H9 (cell line): ENCODE measurements at regions not wholly inside any gene's neighbourhood (a gene's known extent, or its start where the extent isn't known, plus 50 kb on each side); places are given as distances from the start of the nearest gene placed in this dataset.

Experiments
- DNase-seq: peaks from one replicate; pipeline ENCODE4 v3.0.0-alpha.2; 2017
- H2AFZ ChIP-seq: one replicate; pipeline ENCODE4 v1.6.1; 2013; ENCODE audit warnings: mild to moderate bottlenecking, low read length, control low read depth, moderate library complexity
- H2AK5ac ChIP-seq: 2 replicates; pipeline ENCODE4 v1.6.1; 2013; ENCODE audit warnings: low read length, control low read depth, mixed read lengths; ENCODE audit not compliant: insufficient read length
- H2BK120ac ChIP-seq: one replicate; pipeline ENCODE4 v1.6.1; 2013; ENCODE audit warnings: low read depth, mild to moderate bottlenecking, low read length, control low read depth, inconsistent platforms; ENCODE audit not compliant: poor library complexity, severe bottlenecking
- H2BK12ac ChIP-seq: 2 replicates; pipeline ENCODE4 v1.6.1; 2013; ENCODE audit warnings: low read length, control low read depth, mixed read lengths, low read depth; ENCODE audit not compliant: insufficient read length
- H2BK15ac ChIP-seq: 2 replicates; pipeline ENCODE4 v1.6.1; 2013; ENCODE audit warnings: low read depth, low read length, control low read depth
- H2BK20ac ChIP-seq: one replicate; pipeline ENCODE4 v1.6.1; 2013; ENCODE audit warnings: low read depth, mild to moderate bottlenecking, low read length, control low read depth, inconsistent platforms; ENCODE audit not compliant: poor library complexity, severe bottlenecking
- H2BK5ac ChIP-seq: 2 replicates; pipeline ENCODE4 v1.6.1; 2013; ENCODE audit warnings: low read length, control low read depth, mixed read lengths; ENCODE audit not compliant: insufficient read length
- H3K14ac ChIP-seq: 2 replicates; pipeline ENCODE4 v1.6.1; 2013; ENCODE audit warnings: low read length, control low read depth; ENCODE audit not compliant: insufficient read depth
- H3K18ac ChIP-seq: 2 replicates; pipeline ENCODE4 v1.6.1; 2013; ENCODE audit warnings: low read depth, mild to moderate bottlenecking, mixed read lengths, low read length, control low read depth; ENCODE audit not compliant: insufficient read length
- H3K23ac ChIP-seq: 2 replicates; pipeline ENCODE4 v1.6.1; 2013; ENCODE audit warnings: low read length, control low read depth, mixed read lengths, low read depth; ENCODE audit not compliant: insufficient read length
- H3K23me2 ChIP-seq: 2 replicates; pipeline ENCODE4 v1.6.1; 2013; ENCODE audit warnings: low read depth, mild to moderate bottlenecking, mixed read lengths, low read length, control low read depth; ENCODE audit not compliant: insufficient read length, poor library complexity, severe bottlenecking
- H3K27ac ChIP-seq: 2 replicates; pipeline ENCODE4 v1.5.1; 2013; ENCODE audit warnings: low read length, control low read depth, mixed read lengths, low read depth; ENCODE audit not compliant: insufficient read length
- H3K27me3 ChIP-seq: 2 replicates; pipeline ENCODE4 v1.6.1; 2013; ENCODE audit warnings: low read length, control low read depth, inconsistent platforms; ENCODE audit not compliant: insufficient read depth
- H3K4ac ChIP-seq: 2 replicates; pipeline ENCODE4 v1.6.1; 2013; ENCODE audit warnings: low read depth, mild to moderate bottlenecking, control low read depth, inconsistent platforms, low read length, moderate library complexity
- H3K4me1 ChIP-seq: 2 replicates; pipeline ENCODE4 v1.6.1; 2013; ENCODE audit warnings: low read length, control low read depth, inconsistent platforms; ENCODE audit not compliant: insufficient read depth
- H3K4me2 ChIP-seq: 2 replicates; pipeline ENCODE4 v1.6.1; 2013; ENCODE audit warnings: low read length, control low read depth, mixed read lengths; ENCODE audit not compliant: insufficient read length, insufficient read depth
- H3K56ac ChIP-seq: 2 replicates; pipeline ENCODE4 v1.6.1; 2013; ENCODE audit warnings: low read depth, mild to moderate bottlenecking, mixed read lengths, low read length, control low read depth; ENCODE audit not compliant: insufficient read length
- H3K79me1 ChIP-seq: 2 replicates; pipeline ENCODE4 v1.6.1; 2013; ENCODE audit warnings: low read depth, mild to moderate bottlenecking, moderate library complexity, low read length, control low read depth, inconsistent platforms; ENCODE audit not compliant: insufficient read depth, poor library complexity, severe bottlenecking
- H3K79me2 ChIP-seq: 2 replicates; pipeline ENCODE4 v1.6.1; 2013; ENCODE audit warnings: low read length, control low read depth, inconsistent platforms; ENCODE audit not compliant: insufficient read depth
- H3K9ac ChIP-seq: 2 replicates; pipeline ENCODE4 v1.6.1; 2013; ENCODE audit warnings: low read length, control low read depth, mixed read lengths; ENCODE audit not compliant: insufficient read length; ENCODE audit errors: extremely low read depth
- H3K9me3 ChIP-seq: one replicate; pipeline ENCODE4 v1.6.1; 2013; ENCODE audit warnings: low read depth, low read length, inconsistent platforms; ENCODE audit not compliant: control insufficient read depth
- H3T11ph ChIP-seq: one replicate; pipeline ENCODE4 v1.6.1; 2013; ENCODE audit warnings: mild to moderate bottlenecking, low read length, control low read depth, inconsistent platforms
- H4K20me1 ChIP-seq: one replicate; pipeline ENCODE4 v1.6.1; 2013; ENCODE audit not compliant: control insufficient read depth, insufficient read length, insufficient read depth
- H4K5ac ChIP-seq: 2 replicates; pipeline ENCODE4 v1.6.1; 2013; ENCODE audit warnings: low read depth, mild to moderate bottlenecking, mixed read lengths, low read length, control low read depth; ENCODE audit not compliant: insufficient read length
- H4K8ac ChIP-seq: replicated peaks from 2 replicates; pipeline ENCODE4 v1.6.1; 2013; ENCODE audit warnings: low read length, control low read depth, mixed read lengths, low read depth; ENCODE audit not compliant: insufficient read length
- H4K91ac ChIP-seq: 2 replicates; pipeline ENCODE4 v1.6.1; 2013; ENCODE audit warnings: low read depth, mild to moderate bottlenecking, moderate library complexity, mixed read lengths, low read length, control low read depth; ENCODE audit not compliant: insufficient read length
- H3K27ac Mint-ChIP-seq, 3 experiments: 2 replicates in 2 of 3; 3 replicates in 1 of 3; pipeline ENCODE4 v1.8.0; 2020 to 2021; ENCODE audit warnings: mixed read lengths in 3 of 3, mild to moderate bottlenecking in 1 of 3, moderate library complexity in 1 of 3
- H3K27me3 Mint-ChIP-seq: 2 replicates; pipeline ENCODE4 v1.8.0; 2021; ENCODE audit warnings: low read depth, mild to moderate bottlenecking, moderate library complexity, mixed read lengths
- H3K36me3 Mint-ChIP-seq, 3 experiments: 2 replicates in 2 of 3; 3 replicates in 1 of 3; pipeline ENCODE4 v1.8.0; 2020 to 2021; ENCODE audit warnings: low read depth in 3 of 3, mixed read lengths in 3 of 3; ENCODE audit not compliant: insufficient read depth in 1 of 3
- H3K4me1 Mint-ChIP-seq, 2 experiments: 2 replicates each; pipeline ENCODE4 v1.8.0; 2020; ENCODE audit warnings: mixed read lengths in 2 of 2
- H3K4me3 Mint-ChIP-seq, 2 experiments: 2 replicates in 1 of 2; 3 replicates in 1 of 2; pipeline ENCODE4 v1.8.0; 2020 to 2021; ENCODE audit warnings: mild to moderate bottlenecking in 2 of 2, mixed read lengths in 2 of 2, moderate library complexity in 1 of 2
- H3K9me3 Mint-ChIP-seq, 2 experiments: 2 replicates in 1 of 2; 3 replicates in 1 of 2; pipeline ENCODE4 v1.8.0; 2020; ENCODE audit warnings: mild to moderate bottlenecking in 2 of 2, mixed read lengths in 2 of 2, moderate library complexity in 1 of 2
- CTCF ChIP-seq: fragments of 200-600 bp; sonication (generic); conservative IDR thresholded peaks from 3 replicates; pipeline ENCODE4 v1.8.0; 2021; ENCODE audit warnings: antibody characterized with exemption, mild to moderate bottlenecking
- WGBS: extraction: QIAGEN DNeasy Blood & Tissue Kit; methylation state at CpG from one replicate; pipeline ENCODE4 v1.1.7; 2013; ENCODE audit warnings: missing lambda C conversion rate, low lambda C conversion rate, mixed read lengths; ENCODE audit not compliant: insufficient read length; ENCODE audit errors: extremely low coverage; 5-methylcytosine and 5-hydroxymethylcytosine counted together

GRCh38 chr4:94000559-94000958, 172.0 kb downstream of the ATOH1 start:
- no peak overlapping the region for H4K5ac ChIP-seq
- H3K14ac ChIP-seq: no peak overlapping the region
- no peak overlapping the region for H2BK15ac ChIP-seq
- H2BK12ac ChIP-seq: no peak overlapping the region
- no peak overlapping the region for H3K27ac ChIP-seq
- Mint-ChIP-seq H3K4me1 (peaks cover 3 to 5% of the 10 kb centered on the region in 2 experiments; a peak in 2 of 4 replicates), H3K27ac (no peak overlapping the region), H3K4me3 (no peak overlapping the region), H3K36me3 (no peaks in the 10 kb centered on the region), H3K27me3 (no peaks in the 10 kb centered on the region), H3K9me3 (no peaks in the 10 kb centered on the region; a peak in 2 of 5 replicates)
- no peaks in the 10 kb centered on the region for H3K4me1 ChIP-seq
- no peak overlapping the region for H3K4ac ChIP-seq
- no peak overlapping the region for H4K8ac ChIP-seq
- H3T11ph ChIP-seq: no peak overlapping the region
- H4K91ac ChIP-seq: no peak overlapping the region
- no peaks in the 10 kb centered on the region for H3K27me3 ChIP-seq
- no peaks in the 10 kb centered on the region for H3K23me2 ChIP-seq
- no peak overlapping the region for H2AK5ac ChIP-seq
- H3K79me1 ChIP-seq: no peaks in the 10 kb centered on the region
- peak; percentile 20; the same call in 1 of the 3 replicates for TF ChIP-seq CTCF
- no peak for DNase-seq
- no peaks in the 10 kb centered on the region for H3K79me2 ChIP-seq
- H3K9ac ChIP-seq: no peak overlapping the region
- no peak overlapping the region for H3K18ac ChIP-seq
- H4K20me1 ChIP-seq: no peaks in the 10 kb centered on the region
- no peak overlapping the region for H3K56ac ChIP-seq
- H2BK20ac ChIP-seq: no peak overlapping the region
- H2AFZ ChIP-seq: no peak overlapping the region
- WGBS: no CpG with 5 or more reads among the region's 1 CpG
- H3K23ac ChIP-seq: no peak overlapping the region
- no peak overlapping the region for H2BK5ac ChIP-seq
- H3K9me3 ChIP-seq: no peaks in the 10 kb centered on the region
- H3K4me2 ChIP-seq: no peak overlapping the region
- H2BK120ac ChIP-seq: no peak overlapping the region
